Calu3 (cell line): ENCODE measurements at regions not wholly inside any gene's neighbourhood (a gene's known extent, or its start where the extent isn't known, plus 50 kb on each side); places are given as distances from the start of the nearest gene placed in this dataset.

Source experiments
- BruUV-seq: library from RNA; stranded (reverse); fragments of 400-500 nt; replicated peaks from 2 replicates; lab custom pipeline; 2021; lab: Mats Ljungman, UMichigan
- CTCF ChIA-PET: fragments of 300-600 bp; sonication (Branson Sonifier 250); formaldehyde crosslinking; loops from one replicate; lab custom pipeline; 2022; ENCODE audit warnings: antibody characterized with exemption; lab: Charles Lee
- DNase-seq: peaks from one replicate; pipeline ENCODE4 v3.0.0; 2022
- H3K27ac Mint-ChIP-seq: one replicate; pipeline ENCODE4 v1.8.0; 2022; ENCODE audit warnings: mixed read lengths; ENCODE audit not compliant: unreplicated experiment
- H3K27me3 Mint-ChIP-seq: one replicate; pipeline ENCODE4 v1.8.0; 2022; ENCODE audit warnings: mixed read lengths; ENCODE audit not compliant: unreplicated experiment
- H3K36me3 Mint-ChIP-seq: one replicate; pipeline ENCODE4 v1.8.0; 2022; ENCODE audit warnings: mild to moderate bottlenecking, moderate library complexity, mixed read lengths; ENCODE audit not compliant: insufficient read depth, unreplicated experiment
- H3K4me1 Mint-ChIP-seq: one replicate; pipeline ENCODE4 v1.8.0; 2022; ENCODE audit warnings: mild to moderate bottlenecking, low read depth, mixed read lengths; ENCODE audit not compliant: unreplicated experiment
- H3K4me3 Mint-ChIP-seq: one replicate; pipeline ENCODE4 v1.8.0; 2022; ENCODE audit warnings: mild to moderate bottlenecking, low read depth, moderate library complexity, mixed read lengths; ENCODE audit not compliant: unreplicated experiment
- H3K9me3 Mint-ChIP-seq: one replicate; pipeline ENCODE4 v1.8.0; 2022; ENCODE audit warnings: low read depth, mixed read lengths; ENCODE audit not compliant: unreplicated experiment
- intact Hi-C: fragments of 100-400 bp; cut with micrococcal nuclease; formaldehyde crosslinking; loops from one replicate; pipeline ENCODE4 v1.10.0; 2022; ENCODE audit not compliant: unreplicated experiment
- TF ChIP-seq, protein P1 (sequence below): fragments of 200-600 bp; IDR thresholded peaks from one replicate; pipeline ENCODE4 v1.8.0; 2022; ENCODE audit warnings: antibody characterized with exemption; ENCODE audit not compliant: unreplicated experiment

DNA sequence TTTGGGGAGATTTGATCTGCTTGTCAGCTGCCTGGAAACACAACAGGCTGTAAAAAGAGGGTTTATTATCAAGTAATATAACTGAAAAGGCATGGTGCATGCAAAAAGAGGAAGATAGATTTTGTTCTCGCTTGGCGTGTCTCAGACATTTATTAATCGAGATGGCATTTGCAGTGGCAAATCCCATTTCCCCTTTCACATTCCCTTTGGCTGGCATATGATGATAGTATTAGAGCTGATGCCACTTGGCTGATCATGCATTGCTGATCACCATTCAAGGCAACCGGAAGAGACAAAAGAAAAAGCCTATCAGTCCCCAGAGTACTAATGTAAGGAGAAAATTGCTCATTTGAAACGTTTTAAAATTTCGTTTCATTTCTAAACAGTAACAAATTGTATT, 101.8 kb downstream of the ZIC3 start:
- no TSS peak for BruUV-seq
- Mint-ChIP-seq H3K27me3 (no peaks in the 10 kb centered on the region), H3K9me3 (no peaks in the 10 kb centered on the region), H3K27ac (no peak overlapping the region), H3K4me3 (no peak overlapping the region), H3K36me3 (no peaks in the 10 kb centered on the region), H3K4me1 (no peaks in the 10 kb centered on the region)
- CTCF ChIA-PET: no interaction called here
- TF ChIP-seq, protein P1, sequence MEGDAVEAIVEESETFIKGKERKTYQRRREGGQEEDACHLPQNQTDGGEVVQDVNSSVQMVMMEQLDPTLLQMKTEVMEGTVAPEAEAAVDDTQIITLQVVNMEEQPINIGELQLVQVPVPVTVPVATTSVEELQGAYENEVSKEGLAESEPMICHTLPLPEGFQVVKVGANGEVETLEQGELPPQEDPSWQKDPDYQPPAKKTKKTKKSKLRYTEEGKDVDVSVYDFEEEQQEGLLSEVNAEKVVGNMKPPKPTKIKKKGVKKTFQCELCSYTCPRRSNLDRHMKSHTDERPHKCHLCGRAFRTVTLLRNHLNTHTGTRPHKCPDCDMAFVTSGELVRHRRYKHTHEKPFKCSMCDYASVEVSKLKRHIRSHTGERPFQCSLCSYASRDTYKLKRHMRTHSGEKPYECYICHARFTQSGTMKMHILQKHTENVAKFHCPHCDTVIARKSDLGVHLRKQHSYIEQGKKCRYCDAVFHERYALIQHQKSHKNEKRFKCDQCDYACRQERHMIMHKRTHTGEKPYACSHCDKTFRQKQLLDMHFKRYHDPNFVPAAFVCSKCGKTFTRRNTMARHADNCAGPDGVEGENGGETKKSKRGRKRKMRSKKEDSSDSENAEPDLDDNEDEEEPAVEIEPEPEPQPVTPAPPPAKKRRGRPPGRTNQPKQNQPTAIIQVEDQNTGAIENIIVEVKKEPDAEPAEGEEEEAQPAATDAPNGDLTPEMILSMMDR: no peak
- intact Hi-C loops: loop anchor here (1.0 kb wide), 1 partner anchor 26 kb away; no protein-coding TSS in a partner anchor
- no peak for DNase-seq

DNA sequence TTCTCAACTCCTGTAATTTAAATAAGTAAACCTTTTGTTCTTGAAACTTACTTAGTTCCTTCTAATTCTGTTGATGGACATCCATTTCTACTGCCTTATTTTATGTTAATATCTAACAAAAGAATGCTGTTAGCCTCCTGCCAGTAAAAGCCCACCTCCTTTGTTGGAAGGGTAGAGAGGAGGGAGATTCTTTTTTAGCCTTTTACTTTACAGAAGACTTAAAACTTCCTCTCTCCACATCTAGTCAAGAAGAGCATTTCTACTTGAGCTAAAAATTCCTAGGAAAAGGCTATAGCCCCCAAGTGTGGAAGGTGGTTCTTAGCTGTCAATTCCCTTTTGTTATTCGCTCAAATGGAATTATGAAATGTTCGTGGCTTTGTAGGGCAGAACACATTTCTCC, 118.7 kb downstream of the ZIC3 start:
- TF ChIP-seq, protein P1: no peak
- no TSS peak for BruUV-seq
- Mint-ChIP-seq H3K9me3 (peaks cover 10% of the 10 kb centered on the region), H3K27me3 (no peaks in the 10 kb centered on the region), H3K4me1 (no peaks in the 10 kb centered on the region), H3K36me3 (no peaks in the 10 kb centered on the region), H3K27ac (no peak overlapping the region), H3K4me3 (no peak overlapping the region)
- CTCF ChIA-PET: no interaction called here
- DNase-seq: no peak
- intact Hi-C loops: no loop called here

DNA sequence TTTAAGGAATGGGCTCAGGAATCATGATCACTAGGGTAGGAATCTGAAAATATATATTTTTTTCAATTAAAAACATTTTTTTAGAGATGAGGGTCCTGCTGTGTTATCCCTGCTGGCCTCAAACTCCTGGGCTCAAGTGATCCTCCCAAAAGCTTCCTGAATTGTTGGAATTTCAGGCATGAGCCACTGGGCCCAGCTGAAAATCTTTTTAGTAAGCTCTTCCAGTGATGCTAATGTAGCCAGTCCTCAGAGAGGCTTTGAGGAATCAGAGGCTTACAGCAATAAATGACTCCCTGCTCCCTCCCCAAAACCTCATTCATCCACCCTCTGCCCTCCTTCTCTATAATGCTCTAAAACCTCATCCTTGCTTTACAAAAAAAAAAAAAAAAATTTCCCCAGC, 129.5 kb downstream of the ZIC3 start:
- DNase-seq: no peak
- no TSS peak for BruUV-seq
- intact Hi-C loops: no loop called here
- Mint-ChIP-seq H3K27ac (no peak overlapping the region), H3K27me3 (no peaks in the 10 kb centered on the region), H3K4me1 (no peaks in the 10 kb centered on the region), H3K9me3 (no peaks in the 10 kb centered on the region), H3K36me3 (no peaks in the 10 kb centered on the region), H3K4me3 (no peak overlapping the region)
- CTCF ChIA-PET: no interaction called here
- TF ChIP-seq, protein P1: no peak

DNA sequence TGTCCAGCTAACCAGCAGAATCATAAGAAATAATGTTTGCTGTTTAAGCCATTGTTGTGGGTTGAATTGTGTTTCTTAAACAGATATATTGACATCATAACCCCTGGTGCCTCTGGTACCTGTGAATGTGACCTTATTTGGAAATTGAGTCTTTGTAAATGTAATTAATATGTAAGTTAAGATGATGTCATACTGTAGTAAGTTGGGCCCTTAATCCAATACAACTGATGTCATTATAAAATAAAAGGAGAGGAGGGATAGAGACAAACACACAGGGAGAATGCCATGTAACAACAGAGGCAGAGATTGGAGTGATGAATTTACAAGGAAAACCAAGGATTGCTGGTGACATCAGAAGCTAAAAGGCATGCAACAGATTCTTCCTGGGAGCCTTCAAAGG, 141.4 kb downstream of the ZIC3 start:
- Mint-ChIP-seq H3K27ac (no peak overlapping the region), H3K4me1 (no peaks in the 10 kb centered on the region), H3K27me3 (no peaks in the 10 kb centered on the region), H3K4me3 (no peak overlapping the region), H3K36me3 (no peaks in the 10 kb centered on the region), H3K9me3 (peaks cover 5% of the 10 kb centered on the region)
- TF ChIP-seq, protein P1: no peak
- BruUV-seq: no TSS peak
- DNase-seq: no peak
- CTCF ChIA-PET: no interaction called here
- intact Hi-C loops: no loop called here
